ENCODE measurements at regions not wholly inside any gene's neighbourhood (a gene's known extent, or its start where the extent isn't known, plus 50 kb on each side); places are given as distances from the start of the nearest gene placed in this dataset.
A peak's percentile ranks its signal among the peaks of the same experiment; 100 is the strongest.

DNA sequence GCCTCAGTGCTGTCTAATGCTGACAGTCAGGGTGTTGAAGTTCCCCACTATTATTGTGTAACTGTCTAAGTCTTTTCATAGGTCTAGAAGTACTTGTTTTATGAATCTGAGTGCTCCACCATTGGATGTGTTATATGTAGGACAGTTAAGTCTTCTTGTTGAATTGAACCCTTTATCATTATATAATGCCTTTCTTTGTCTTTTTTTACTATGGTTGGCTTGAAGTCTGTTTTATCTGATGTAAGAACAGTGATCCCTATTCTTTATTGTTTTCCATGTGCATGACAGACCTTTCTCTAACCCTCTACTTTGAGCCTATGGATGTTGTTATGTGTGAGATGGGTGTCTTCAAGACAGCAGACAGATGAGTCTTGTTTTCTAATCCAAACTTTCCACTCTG is 107.8 kb upstream of the C11orf58 start:
- no peak for TF ChIP-seq POLR2AphosphoS5 (IDR thresholded peaks at IDR 0.05; ENCODE audit: low read depth, low read length)
- TF ChIP-seq REST (IDR thresholded peaks at IDR 0.05; ENCODE audit: insufficient read depth in 1 of 2, low read depth in 2 of 2, low read length in 2 of 2), result no peak
- TF ChIP-seq TAF1 (IDR thresholded peaks at IDR 0.05; ENCODE audit: borderline replicate concordance, insufficient read depth, low read length), result no peak
- TF ChIP-seq SIN3A (IDR thresholded peaks at IDR 0.05; ENCODE audit: borderline replicate concordance, insufficient read depth, low read length), result no peak
- TF ChIP-seq FOXP2 (optimal IDR thresholded peaks at IDR 0.05; ENCODE audit: borderline replicate concordance, extremely low read depth, extremely low read length, insufficient read depth), result no peak

DNA sequence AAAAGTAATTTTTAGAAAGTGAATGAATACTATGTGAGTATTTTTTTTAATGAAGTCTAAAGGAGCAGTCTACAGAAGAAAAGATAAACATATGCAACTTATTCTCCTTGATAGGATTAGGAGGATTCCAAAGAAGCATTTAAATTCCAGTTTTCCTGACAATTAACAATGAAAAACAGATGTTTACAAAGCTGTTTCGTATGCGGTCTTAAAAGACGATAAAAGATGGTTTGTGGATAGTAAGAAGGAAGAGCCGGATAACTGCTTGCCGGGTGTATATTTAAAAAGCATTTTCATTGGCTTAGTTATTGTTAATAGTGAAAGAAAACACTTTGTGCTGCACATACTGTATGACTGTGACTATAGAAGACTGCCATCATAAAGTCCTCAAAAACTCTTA is 120.0 kb upstream of the C11orf58 start:
- TF ChIP-seq POLR2AphosphoS5 (IDR thresholded peaks at IDR 0.05; ENCODE audit: low read depth, low read length) (no peak), TAF1 (IDR thresholded peaks at IDR 0.05; ENCODE audit: borderline replicate concordance, insufficient read depth, low read length) (no peak), REST (IDR thresholded peaks at IDR 0.05; ENCODE audit: insufficient read depth in 1 of 2, low read depth in 2 of 2, low read length in 2 of 2) (no peak), FOXP2 (optimal IDR thresholded peaks at IDR 0.05; ENCODE audit: borderline replicate concordance, extremely low read depth, extremely low read length, insufficient read depth) (no peak), SIN3A (IDR thresholded peaks at IDR 0.05; ENCODE audit: borderline replicate concordance, insufficient read depth, low read length) (no peak)

GRCh38 chr11:16615480-16615879 is 123.0 kb upstream of the C11orf58 start:
- TF ChIP-seq REST (IDR thresholded peaks at IDR 0.05; ENCODE audit: insufficient read depth in 1 of 2, low read depth in 2 of 2, low read length in 2 of 2) (no peak), POLR2AphosphoS5 (IDR thresholded peaks at IDR 0.05; ENCODE audit: low read depth, low read length) (no peak), SIN3A (IDR thresholded peaks at IDR 0.05; ENCODE audit: borderline replicate concordance, insufficient read depth, low read length) (no peak), TAF1 (IDR thresholded peaks at IDR 0.05; ENCODE audit: borderline replicate concordance, insufficient read depth, low read length) (no peak), FOXP2 (optimal IDR thresholded peaks at IDR 0.05; ENCODE audit: borderline replicate concordance, extremely low read depth, extremely low read length, insufficient read depth) (no peak)

GRCh38 chr11:16613512-16614381 is 124.7 kb upstream of the C11orf58 start:
- TF ChIP-seq TAF1 (IDR thresholded peaks at IDR 0.05; ENCODE audit: borderline replicate concordance, insufficient read depth, low read length) (no peak), FOXP2 (optimal IDR thresholded peaks at IDR 0.05; ENCODE audit: borderline replicate concordance, extremely low read depth, extremely low read length, insufficient read depth) (peak; percentile 83)

GRCh38 chr11:16613262-16613511 is 125.3 kb upstream of the C11orf58 start:
- TF ChIP-seq SIN3A (IDR thresholded peaks at IDR 0.05; ENCODE audit: borderline replicate concordance, insufficient read depth, low read length) (no peak), TAF1 (IDR thresholded peaks at IDR 0.05; ENCODE audit: borderline replicate concordance, insufficient read depth, low read length) (no peak), FOXP2 (optimal IDR thresholded peaks at IDR 0.05; ENCODE audit: borderline replicate concordance, extremely low read depth, extremely low read length, insufficient read depth) (no peak), REST (IDR thresholded peaks at IDR 0.05; ENCODE audit: insufficient read depth in 1 of 2, low read depth in 2 of 2, low read length in 2 of 2) (no peak), POLR2AphosphoS5 (IDR thresholded peaks at IDR 0.05; ENCODE audit: low read depth, low read length) (no peak)
